ENCODE measurements at regions not wholly inside any gene's neighbourhood (a gene's known extent, or its start where the extent isn't known, plus 50 kb on each side); places are given as distances from the start of the nearest gene placed in this dataset.
"Not testable (repeated sequence)": the region's sequence is repeated elsewhere in the genome, so short reads cannot be mapped to it uniquely, and the experiment has no call there.

- Mint-ChIP-seq H3K27ac (no peak overlapping the region), H3K27me3 (peaks cover 0 to 1% of the 10 kb centered on the region in 2 donors), H3K9me3 (peaks cover 0 to 12% (median 7%) of the 10 kb centered on the region in 5 donors), H3K36me3 (no peaks in the 10 kb centered on the region), H3K4me3 (no peak overlapping the region), H3K4me1 (no peaks in the 10 kb centered on the region)
- Histone ChIP-seq H3K36me3 (ENCODE audit: insufficient read depth, low read length) (no peaks in the 10 kb centered on the region), H3K4me3 (ENCODE audit: low read length) (no peak overlapping the region), H3K9me3 (ENCODE audit: low read length) (no peaks in the 10 kb centered on the region), H3K27me3 (ENCODE audit: insufficient read depth, low read length, poor library complexity, severe bottlenecking) (no peaks in the 10 kb centered on the region), H3K4me1 (ENCODE audit: insufficient read depth, low read length) (no peaks in the 10 kb centered on the region), H3K27ac (ENCODE audit: low read depth, low read length) (no peak overlapping the region)
- DNase-seq = no peak
- ChIA-PET CTCF (no interaction called here), POLR2A (no interaction called here)
Measured at GRCh38 chr13:109941951-109942350, 155.6 kb upstream of the IRS2 start.

- POLR2A ChIA-PET = no interaction called here
- Histone ChIP-seq H3K9me3 (ENCODE audit: low read length) (no peaks in the 10 kb centered on the region), H3K27me3 (ENCODE audit: insufficient read depth, low read length, poor library complexity, severe bottlenecking) (no peaks in the 10 kb centered on the region), H3K27ac (ENCODE audit: low read depth, low read length) (no peak overlapping the region), H3K36me3 (ENCODE audit: insufficient read depth, low read length) (no peaks in the 10 kb centered on the region), H3K4me1 (ENCODE audit: insufficient read depth, low read length) (no peaks in the 10 kb centered on the region), H3K4me3 (ENCODE audit: low read length) (no peak overlapping the region)
- H3K4me3 Mint-ChIP-seq = no peak overlapping the region
- CTCF ChIA-PET = no interaction called here
- H3K36me3 Mint-ChIP-seq = no peaks in the 10 kb centered on the region
- H3K9me3 Mint-ChIP-seq = peaks cover 0 to 12% (median 5%) of the 10 kb centered on the region in 5 donors
- H3K27ac Mint-ChIP-seq = no peak overlapping the region
- no peaks in the 10 kb centered on the region for H3K4me1 Mint-ChIP-seq
- H3K27me3 Mint-ChIP-seq = no peaks in the 10 kb centered on the region
- no peak for DNase-seq
Measured at GRCh38 chr13:109941221-109941620, 154.8 kb upstream of the IRS2 start.

- Mint-ChIP-seq H3K9me3 (peaks cover 0 to 12% (median 4%) of the 10 kb centered on the region in 5 donors), H3K36me3 (no peaks in the 10 kb centered on the region), H3K27ac (no peak overlapping the region), H3K27me3 (no peaks in the 10 kb centered on the region), H3K4me3 (no peak overlapping the region), H3K4me1 (no peaks in the 10 kb centered on the region)
- no peak for DNase-seq
- Histone ChIP-seq H3K36me3 (ENCODE audit: insufficient read depth, low read length) (no peaks in the 10 kb centered on the region), H3K9me3 (ENCODE audit: low read length) (no peaks in the 10 kb centered on the region), H3K4me1 (ENCODE audit: insufficient read depth, low read length) (no peaks in the 10 kb centered on the region), H3K27me3 (ENCODE audit: insufficient read depth, low read length, poor library complexity, severe bottlenecking) (no peaks in the 10 kb centered on the region), H3K4me3 (ENCODE audit: low read length) (no peak overlapping the region), H3K27ac (ENCODE audit: low read depth, low read length) (no peak overlapping the region)
- ChIA-PET CTCF (no interaction called here), POLR2A (no interaction called here)
Measured at GRCh38 chr13:109940637-109941036, 154.3 kb upstream of the IRS2 start.

- DNase-seq = no peak
- ChIA-PET POLR2A (no interaction called here), CTCF (no interaction called here)
- no peak overlapping the region for H3K4me3 Mint-ChIP-seq
- H3K4me1 Mint-ChIP-seq = no peaks in the 10 kb centered on the region
- H3K9me3 ChIP-seq (ENCODE audit: low read length) = no peaks in the 10 kb centered on the region
- H3K27ac ChIP-seq (ENCODE audit: low read depth, low read length) = no peak overlapping the region
- no peaks in the 10 kb centered on the region for H3K4me1 ChIP-seq (ENCODE audit: insufficient read depth, low read length)
- no peak overlapping the region for H3K27ac Mint-ChIP-seq
- no peaks in the 10 kb centered on the region for H3K27me3 Mint-ChIP-seq
- no peaks in the 10 kb centered on the region for H3K36me3 Mint-ChIP-seq
- H3K36me3 ChIP-seq (ENCODE audit: insufficient read depth, low read length) = no peaks in the 10 kb centered on the region
- no peak overlapping the region for H3K4me3 ChIP-seq (ENCODE audit: low read length)
- peaks cover 0 to 9% (median 4%) of the 10 kb centered on the region in 5 donors for H3K9me3 Mint-ChIP-seq
- H3K27me3 ChIP-seq (ENCODE audit: insufficient read depth, low read length, poor library complexity, severe bottlenecking) = no peaks in the 10 kb centered on the region
Measured at GRCh38 chr13:109939838-109940237, 153.5 kb upstream of the IRS2 start.

DNA sequence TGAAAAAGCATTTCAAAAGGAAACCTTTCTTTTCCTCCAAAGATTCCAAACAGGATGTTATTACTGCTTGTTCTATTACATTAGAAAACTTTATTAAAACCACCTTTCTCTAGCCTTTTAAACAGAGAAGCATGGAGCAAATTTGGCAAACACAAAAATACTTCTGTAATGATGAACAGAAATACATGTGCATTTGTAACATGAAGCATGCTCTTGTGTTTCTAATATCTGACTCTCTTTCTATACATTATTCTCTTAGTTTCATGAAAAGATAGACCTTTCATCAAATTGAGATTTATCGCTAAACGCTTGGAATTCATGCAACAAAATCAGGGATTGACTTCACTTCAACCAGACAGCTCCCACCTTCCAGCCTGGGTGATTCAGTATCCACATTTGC lies 152.8 kb upstream of the IRS2 start:
- Mint-ChIP-seq H3K36me3 (no peaks in the 10 kb centered on the region), H3K27me3 (no peaks in the 10 kb centered on the region), H3K27ac (no peak overlapping the region), H3K9me3 (peaks cover 0 to 9% (median 4%) of the 10 kb centered on the region in 5 donors), H3K4me1 (no peaks in the 10 kb centered on the region), H3K4me3 (no peak overlapping the region)
- no peaks in the 10 kb centered on the region for H3K27me3 ChIP-seq (ENCODE audit: insufficient read depth, low read length, poor library complexity, severe bottlenecking)
- no peak overlapping the region for H3K27ac ChIP-seq (ENCODE audit: low read depth, low read length)
- no peaks in the 10 kb centered on the region for H3K4me1 ChIP-seq (ENCODE audit: insufficient read depth, low read length)
- no peak for DNase-seq
- H3K4me3 ChIP-seq (ENCODE audit: low read length) = no peak overlapping the region
- H3K36me3 ChIP-seq (ENCODE audit: insufficient read depth, low read length) = no peaks in the 10 kb centered on the region
- POLR2A ChIA-PET = no interaction called here
- CTCF ChIA-PET = no interaction called here
- H3K9me3 ChIP-seq (ENCODE audit: low read length) = no peaks in the 10 kb centered on the region

DNA sequence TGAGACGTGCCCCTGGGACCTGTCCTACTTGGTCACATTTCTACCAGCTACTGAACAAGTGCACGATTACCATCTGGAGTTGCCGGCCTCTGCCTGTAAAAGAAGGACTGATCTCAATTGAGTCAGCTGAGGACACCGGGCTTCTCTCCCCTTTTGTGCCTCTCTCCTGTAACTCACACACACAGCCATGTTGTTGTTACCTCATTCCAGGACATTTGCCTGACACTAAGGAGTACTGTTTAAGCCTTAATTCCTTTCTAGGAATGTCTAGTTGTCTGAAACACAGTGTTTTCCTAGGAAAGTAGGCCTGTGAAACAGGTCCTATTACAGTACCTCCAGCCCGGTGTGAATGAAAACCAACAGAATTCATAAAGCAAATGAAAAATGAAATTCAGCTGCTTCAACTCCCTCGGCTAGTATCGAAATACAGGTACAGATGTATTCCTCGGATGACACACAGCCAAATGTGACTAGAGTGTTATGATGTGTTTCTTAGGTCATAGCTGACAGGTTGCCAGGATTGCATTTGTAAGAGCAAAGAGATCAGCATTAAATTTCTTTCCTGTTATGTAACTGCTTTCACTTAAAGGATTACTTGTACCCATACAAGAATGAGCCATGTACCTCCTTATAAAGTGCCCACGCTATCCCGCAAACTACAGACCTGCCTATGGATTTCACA lies 152.0 kb upstream of the IRS2 start:
- ChIA-PET CTCF (no interaction called here), POLR2A (no interaction called here)
- H3K36me3 Mint-ChIP-seq = no peaks in the 10 kb centered on the region
- Histone ChIP-seq H3K36me3 (ENCODE audit: insufficient read depth, low read length) (no peaks in the 10 kb centered on the region), H3K9me3 (ENCODE audit: low read length) (no peaks in the 10 kb centered on the region), H3K4me1 (ENCODE audit: insufficient read depth, low read length) (no peaks in the 10 kb centered on the region), H3K4me3 (ENCODE audit: low read length) (no peak overlapping the region), H3K27ac (ENCODE audit: low read depth, low read length) (no peak overlapping the region), H3K27me3 (ENCODE audit: insufficient read depth, low read length, poor library complexity, severe bottlenecking) (no peaks in the 10 kb centered on the region)
- H3K4me1 Mint-ChIP-seq = no peaks in the 10 kb centered on the region
- H3K27me3 Mint-ChIP-seq = no peaks in the 10 kb centered on the region
- no peak overlapping the region for H3K27ac Mint-ChIP-seq
- H3K4me3 Mint-ChIP-seq = no peak overlapping the region
- H3K9me3 Mint-ChIP-seq = peaks cover 0 to 6% (median 4%) of the 10 kb centered on the region in 5 donors
- no peak for DNase-seq

GRCh38 chr13:109934520-109934919 lies 148.1 kb upstream of the IRS2 start:
- H3K9me3 Mint-ChIP-seq; H3K9me3 ChIP-seq (ENCODE audit: low read length); DNase-seq; H3K36me3 ChIP-seq (ENCODE audit: insufficient read depth, low read length); H3K27ac Mint-ChIP-seq; H3K36me3 Mint-ChIP-seq; H3K27me3 Mint-ChIP-seq; H3K4me3 ChIP-seq (ENCODE audit: low read length); H3K4me1 Mint-ChIP-seq; CTCF ChIA-PET; H3K4me3 Mint-ChIP-seq; H3K27ac ChIP-seq (ENCODE audit: low read depth, low read length); POLR2A ChIA-PET; H3K4me1 ChIP-seq (ENCODE audit: insufficient read depth, low read length); H3K27me3 ChIP-seq (ENCODE audit: insufficient read depth, low read length, poor library complexity, severe bottlenecking): not testable (repeated sequence)

GRCh38 chr13:109933476-109933875 lies 147.1 kb upstream of the IRS2 start:
- Histone ChIP-seq H3K9me3 (ENCODE audit: low read length) (no peaks in the 10 kb centered on the region), H3K4me3 (ENCODE audit: low read length) (no peak overlapping the region), H3K36me3 (ENCODE audit: insufficient read depth, low read length) (no peaks in the 10 kb centered on the region), H3K27me3 (ENCODE audit: insufficient read depth, low read length, poor library complexity, severe bottlenecking) (no peaks in the 10 kb centered on the region), H3K27ac (ENCODE audit: low read depth, low read length) (no peak overlapping the region), H3K4me1 (ENCODE audit: insufficient read depth, low read length) (no peaks in the 10 kb centered on the region)
- Mint-ChIP-seq H3K27me3 (no peaks in the 10 kb centered on the region), H3K36me3 (no peaks in the 10 kb centered on the region), H3K4me3 (no peak overlapping the region), H3K4me1 (no peaks in the 10 kb centered on the region), H3K9me3 (peaks cover 0 to 4% (median 0%) of the 10 kb centered on the region in 5 donors), H3K27ac (no peak overlapping the region)
- ChIA-PET POLR2A (no interaction called here), CTCF (no interaction called here)
- no peak for DNase-seq

- H3K4me3 Mint-ChIP-seq = no peak overlapping the region
- ChIA-PET POLR2A (no interaction called here), CTCF (no interaction called here)
- H3K27ac Mint-ChIP-seq = no peak overlapping the region
- Histone ChIP-seq H3K9me3 (ENCODE audit: low read length) (no peaks in the 10 kb centered on the region), H3K27me3 (ENCODE audit: insufficient read depth, low read length, poor library complexity, severe bottlenecking) (no peaks in the 10 kb centered on the region), H3K36me3 (ENCODE audit: insufficient read depth, low read length) (no peaks in the 10 kb centered on the region), H3K27ac (ENCODE audit: low read depth, low read length) (no peak overlapping the region), H3K4me1 (ENCODE audit: insufficient read depth, low read length) (no peaks in the 10 kb centered on the region), H3K4me3 (ENCODE audit: low read length) (no peak overlapping the region)
- peaks cover 0 to 4% (median 0%) of the 10 kb centered on the region in 5 donors for H3K9me3 Mint-ChIP-seq
- no peak for DNase-seq
- no peaks in the 10 kb centered on the region for H3K36me3 Mint-ChIP-seq
- H3K4me1 Mint-ChIP-seq = no peaks in the 10 kb centered on the region
- peaks cover 0 to 1% of the 10 kb centered on the region in 2 donors for H3K27me3 Mint-ChIP-seq
Measured at GRCh38 chr13:109924376-109924775, 138.0 kb upstream of the IRS2 start.

All from CD8-positive, alpha-beta memory T cell (primary cell).